GM19239 (cell line): ENCODE measurements at regions not wholly inside any gene's neighbourhood (a gene's known extent, or its start where the extent isn't known, plus 50 kb on each side); places are given as distances from the start of the nearest gene placed in this dataset.

Source experiments
- DNase-seq: peaks from one replicate; pipeline ENCODE4 v3.0.0; 2011; ENCODE audit warnings: low spot score; ENCODE audit not compliant: insufficient read length
- FAIRE-seq: peaks from 2 replicates; lab custom pipeline; 2011; peaks lifted over from hg19 to GRCh38; lab: Jason Lieb, UNC

DNA sequence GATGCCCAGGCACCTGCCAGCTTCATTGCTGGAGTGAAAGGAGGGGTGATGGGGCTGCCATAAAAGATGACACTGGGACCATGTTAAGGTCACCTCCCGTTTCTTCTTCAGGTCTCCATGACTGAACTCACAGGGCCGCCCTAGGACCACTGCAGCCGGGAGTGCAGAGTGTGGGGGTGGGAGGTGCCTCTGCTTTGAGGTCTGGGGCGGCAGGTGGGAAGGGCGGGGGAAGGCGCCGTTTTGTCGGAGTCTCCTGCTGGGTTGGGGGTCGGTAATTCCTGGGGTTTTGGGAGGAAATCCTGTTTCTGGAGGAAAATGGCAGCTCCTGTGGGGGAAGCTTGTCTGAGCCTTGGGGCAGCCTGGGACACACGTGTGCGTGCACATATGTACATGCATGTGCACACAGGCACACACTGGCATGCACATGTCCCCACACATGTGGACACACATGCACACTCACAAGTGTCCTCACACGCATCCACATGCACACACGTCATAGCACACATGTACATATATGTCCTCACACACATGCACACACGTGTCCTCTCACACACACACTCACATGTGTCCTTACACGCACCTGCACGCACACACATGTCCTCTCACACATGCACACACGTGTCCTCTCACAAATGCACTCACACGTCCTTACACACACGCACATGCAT is 990.9 kb downstream of the BRD1 start:
- no peak for FAIRE-seq
- DNase-seq = no peak

- DNase-seq = no peak
- FAIRE-seq = no peak
Observed at GRCh38 chr22:48835857-48836672, 991.6 kb downstream of the BRD1 start.

- FAIRE-seq = no peak
Observed at GRCh38 chr22:48835364-48835763, 992.3 kb downstream of the BRD1 start.

GRCh38 chr22:48834404-48834803 is 993.3 kb downstream of the BRD1 start:
- DNase-seq (no peak), FAIRE-seq (no peak)

More at GRCh38 chr22:48835364-48835763, 992.3 kb downstream of the BRD1 start:
- no peak for DNase-seq

DNA sequence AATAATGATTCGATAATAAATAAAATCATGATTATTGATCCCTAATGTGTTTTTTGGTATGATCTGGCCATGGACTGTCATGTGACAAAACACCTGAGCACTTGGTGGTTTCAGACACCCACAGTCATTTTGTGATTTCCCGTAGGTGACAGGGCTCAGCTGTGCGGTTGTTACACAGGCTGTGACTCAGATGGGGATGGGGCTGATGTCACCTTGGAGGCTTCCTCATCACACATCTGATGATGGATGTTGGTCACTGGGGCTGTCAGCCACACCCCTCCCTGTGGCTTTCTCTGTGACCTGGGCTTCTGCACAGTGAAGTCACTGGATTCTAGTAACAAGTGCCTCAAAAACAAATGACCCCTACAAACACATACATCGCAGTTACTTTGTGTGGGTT is 995.1 kb downstream of the BRD1 start:
- FAIRE-seq = no peak

DNA sequence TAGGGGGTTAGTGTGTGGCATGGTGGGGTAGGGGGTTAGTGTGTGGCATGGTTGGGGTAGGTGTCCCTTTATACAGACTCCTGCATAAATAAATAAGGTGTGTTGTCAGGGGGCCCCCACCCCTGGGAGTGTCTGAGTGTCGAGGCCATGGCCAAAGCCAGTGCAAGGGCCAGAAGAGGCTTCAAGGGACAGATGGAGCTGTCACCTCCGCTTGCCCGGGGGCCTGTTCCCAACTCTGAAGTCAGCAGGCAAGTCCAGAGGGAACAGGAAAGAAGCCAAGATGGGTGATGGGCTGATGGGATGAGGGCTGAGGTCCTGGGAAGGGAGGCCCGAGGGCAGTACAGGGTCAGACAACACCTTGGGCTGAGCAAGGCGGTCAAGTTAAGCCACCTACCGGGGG is 997.8 kb downstream of the BRD1 start:
- FAIRE-seq (no peak), DNase-seq (no peak)

More for the DNA sequence above, 995.1 kb downstream of the BRD1 start:
- DNase-seq = no peak

DNA sequence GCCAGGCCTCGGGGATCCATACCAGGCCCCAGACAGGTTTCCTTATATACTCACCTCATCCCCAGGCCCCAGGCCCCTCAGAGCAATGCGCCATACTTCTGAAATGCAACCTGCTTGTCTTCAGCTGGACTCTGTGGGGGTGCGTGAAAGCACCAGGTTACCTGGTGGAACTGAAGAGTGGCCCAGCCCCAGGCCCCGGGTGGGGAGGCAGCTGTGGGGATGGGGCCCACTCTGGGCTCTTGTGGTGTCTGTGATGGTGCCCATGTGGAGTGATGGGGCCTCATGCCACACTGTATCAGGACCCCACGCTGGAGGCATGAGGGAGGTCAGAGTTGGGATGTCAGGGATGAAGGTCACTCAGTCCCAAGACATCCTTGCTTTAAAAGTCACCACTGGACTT is 999.0 kb downstream of the BRD1 start:
- FAIRE-seq (no peak), DNase-seq (no peak)

- DNase-seq = no peak
- no peak for FAIRE-seq
Observed at GRCh38 chr22:48827904-48828555, 999.6 kb downstream of the BRD1 start.

- DNase-seq (no peak), FAIRE-seq (no peak)
Observed at GRCh38 chr22:48827268-48827846, 1000.3 kb downstream of the BRD1 start.

GRCh38 chr22:48826546-48826945 is 1001.1 kb downstream of the BRD1 start:
- FAIRE-seq = no peak
- no peak for DNase-seq

GRCh38 chr22:48825802-48826520 is 1001.7 kb downstream of the BRD1 start:
- FAIRE-seq = no peak

DNA sequence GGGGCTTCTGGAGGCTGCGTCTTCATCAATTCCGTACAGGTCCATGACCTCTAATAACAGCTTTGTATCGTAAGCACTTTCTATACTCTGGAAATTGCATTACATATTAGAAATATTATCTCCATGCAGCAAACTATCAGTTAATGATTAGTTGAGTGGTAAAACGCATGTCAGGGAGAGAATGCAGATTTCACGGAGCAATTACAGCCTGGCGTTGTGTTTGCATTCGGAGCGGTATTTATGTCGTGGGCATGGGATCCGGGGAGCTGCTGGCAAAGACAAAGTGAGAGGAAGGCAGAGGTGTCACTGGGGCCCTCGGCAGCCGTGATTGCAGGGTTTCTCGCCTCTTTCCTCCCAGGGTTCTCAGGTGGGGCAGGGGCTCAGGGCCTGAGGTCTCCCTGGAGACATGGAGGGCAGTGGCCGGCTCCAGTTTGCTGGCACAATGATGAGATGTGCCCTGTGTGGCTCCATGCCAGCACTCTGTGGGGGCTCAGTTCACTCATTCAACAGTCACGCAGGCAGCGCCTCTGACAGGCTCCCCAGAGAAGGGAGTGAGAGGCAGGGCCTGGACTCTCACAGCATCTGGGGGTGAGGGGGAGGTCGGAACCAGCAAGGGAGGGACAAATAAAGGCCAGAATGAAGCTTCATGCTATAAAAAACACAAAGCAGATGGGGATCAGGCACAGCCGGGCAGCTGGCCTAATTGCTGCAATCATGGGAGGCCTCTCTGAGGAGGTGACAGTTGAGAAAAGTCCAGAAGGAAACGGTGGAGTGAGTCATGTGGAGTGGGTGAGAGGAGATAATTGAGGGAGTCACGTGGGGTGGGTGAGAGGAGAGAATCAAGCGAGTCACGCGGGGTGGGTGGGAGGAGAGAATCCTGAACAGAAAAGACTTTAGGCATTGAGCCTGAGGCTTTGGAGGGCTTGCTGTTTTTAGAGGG is 1002.7 kb downstream of the BRD1 start:
- FAIRE-seq (no peak), DNase-seq (no peak)

More at GRCh38 chr22:48825802-48826520, 1001.7 kb downstream of the BRD1 start:
- no peak for DNase-seq

GRCh38 chr22:48823941-48824340 is 1003.7 kb downstream of the BRD1 start:
- no peak for FAIRE-seq
- DNase-seq = no peak

DNA sequence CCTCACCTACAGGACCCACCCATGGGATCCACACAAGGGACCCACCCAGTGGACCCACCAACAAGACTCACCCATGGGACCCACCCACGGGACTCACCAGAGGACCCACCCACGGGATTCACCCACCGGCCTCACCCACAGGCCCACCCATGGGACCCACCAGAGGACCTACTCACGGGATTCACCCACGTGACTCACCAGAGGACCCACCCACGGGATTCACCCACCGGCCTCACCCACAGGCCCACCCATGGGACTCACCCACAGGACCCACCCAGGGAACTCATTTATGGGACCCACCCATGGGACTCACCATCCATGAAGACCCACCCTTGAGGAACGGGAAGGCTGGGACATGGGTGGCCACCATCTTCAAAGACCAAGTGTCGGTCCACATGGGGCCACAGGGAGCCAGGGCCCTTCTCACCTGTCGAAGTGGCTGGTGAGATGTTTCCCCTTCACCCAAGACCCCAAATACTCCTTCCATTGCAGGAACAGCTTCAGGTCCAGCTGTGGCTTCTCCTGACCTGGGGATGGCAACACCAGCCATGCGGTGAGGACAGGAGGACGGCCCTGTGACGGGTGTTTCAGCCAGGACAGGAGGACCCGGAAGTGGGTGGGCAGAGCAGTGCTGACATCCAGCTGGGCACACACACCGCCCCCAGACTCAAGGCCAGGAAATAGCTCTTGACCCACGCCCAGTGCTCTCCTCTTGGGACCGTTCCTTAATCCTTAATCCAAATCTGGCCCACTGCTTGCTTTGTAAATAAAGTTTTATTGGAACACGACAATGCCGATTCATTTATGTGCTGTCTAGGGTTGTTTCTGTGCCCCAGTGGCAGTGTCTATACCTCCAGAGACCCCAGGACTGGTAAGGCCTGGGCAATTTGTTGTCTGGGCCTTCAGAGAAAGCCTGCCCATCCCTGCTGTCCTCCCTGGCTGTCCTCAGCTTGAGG is 1005.1 kb downstream of the BRD1 start:
- DNase-seq (no peak), FAIRE-seq (no peak)

DNA sequence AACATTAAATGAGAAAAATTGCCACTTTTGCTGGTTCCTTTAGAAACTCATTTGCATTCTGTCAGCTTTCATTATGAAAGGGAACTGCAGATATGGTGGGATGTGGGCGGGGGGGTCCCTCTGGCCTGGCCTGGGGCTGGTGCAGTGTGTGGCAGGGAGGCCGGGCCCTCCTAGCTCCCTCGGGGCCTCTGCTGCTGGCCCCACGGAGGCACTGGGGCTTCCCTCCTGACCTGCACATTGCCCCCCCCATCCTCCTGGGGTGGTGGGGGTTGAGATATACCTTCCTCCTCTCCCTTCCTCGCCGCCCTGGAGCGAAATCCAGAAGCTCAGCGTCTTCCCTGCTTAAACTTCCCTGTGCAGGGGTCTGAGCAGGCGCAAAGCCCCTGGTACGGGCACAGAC is 1005.9 kb downstream of the BRD1 start:
- FAIRE-seq (no peak), DNase-seq (no peak)

DNA sequence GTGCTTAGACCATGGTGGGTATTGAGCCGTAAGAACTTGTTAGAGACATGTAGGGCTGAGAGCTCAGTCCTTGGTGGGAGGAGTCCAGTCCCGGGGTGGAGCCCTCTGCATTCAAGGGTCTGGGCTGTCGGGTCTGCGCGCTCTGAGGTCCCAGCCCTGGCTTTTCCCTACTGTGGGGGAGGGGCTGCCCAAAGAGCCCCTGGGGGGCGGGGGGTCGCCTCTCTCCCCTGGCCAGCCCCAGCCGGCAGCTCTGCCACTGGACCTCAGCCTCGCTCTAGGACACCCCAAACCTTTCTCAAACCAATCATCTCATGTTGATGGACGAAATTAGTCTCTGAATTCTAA is 1006.4 kb downstream of the BRD1 start:
- FAIRE-seq (no peak), DNase-seq (no peak)

- DNase-seq (no peak), FAIRE-seq (no peak)
Observed at GRCh38 chr22:48820481-48821345, 1007.0 kb downstream of the BRD1 start.
